HG03469 (cell line): ENCODE measurements at regions not wholly inside any gene's neighbourhood (a gene's known extent, or its start where the extent isn't known, plus 50 kb on each side); places are given as distances from the start of the nearest gene placed in this dataset.
"Not testable (repeated sequence)": the region's sequence is repeated elsewhere in the genome, so short reads cannot be mapped to it uniquely, and the experiment has no call there.

ENCODE experiments used
- ATAC-seq: cut with Tn5 transposase; IDR thresholded peaks from one replicate; pipeline ENCODE4 v1.9.1; 2021; ENCODE audit warnings: mild to moderate bottlenecking, moderate library complexity, moderate number of reproducible peaks; ENCODE audit not compliant: unreplicated experiment

DNA sequence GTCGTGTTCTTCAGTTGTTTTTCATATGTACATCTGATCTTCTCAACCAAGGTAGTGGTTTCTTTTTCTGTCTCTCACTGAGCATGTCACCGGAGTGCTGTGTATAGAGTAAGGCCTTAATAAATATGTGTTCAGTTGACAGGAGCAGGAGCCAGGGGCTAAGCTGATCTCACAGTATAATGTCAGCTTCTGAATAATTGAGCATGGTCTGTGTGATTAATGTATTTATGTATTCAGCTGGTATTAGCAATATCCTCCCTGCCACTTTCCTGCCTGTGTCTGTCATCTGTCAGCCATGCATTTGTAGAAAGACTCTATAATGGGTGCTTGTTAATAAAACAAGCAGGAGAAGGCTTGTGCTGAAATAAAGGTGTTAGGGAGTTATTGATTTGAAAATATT lies 198.9 kb downstream of the ADCYAP1 start:
- ATAC-seq = no peak

DNA sequence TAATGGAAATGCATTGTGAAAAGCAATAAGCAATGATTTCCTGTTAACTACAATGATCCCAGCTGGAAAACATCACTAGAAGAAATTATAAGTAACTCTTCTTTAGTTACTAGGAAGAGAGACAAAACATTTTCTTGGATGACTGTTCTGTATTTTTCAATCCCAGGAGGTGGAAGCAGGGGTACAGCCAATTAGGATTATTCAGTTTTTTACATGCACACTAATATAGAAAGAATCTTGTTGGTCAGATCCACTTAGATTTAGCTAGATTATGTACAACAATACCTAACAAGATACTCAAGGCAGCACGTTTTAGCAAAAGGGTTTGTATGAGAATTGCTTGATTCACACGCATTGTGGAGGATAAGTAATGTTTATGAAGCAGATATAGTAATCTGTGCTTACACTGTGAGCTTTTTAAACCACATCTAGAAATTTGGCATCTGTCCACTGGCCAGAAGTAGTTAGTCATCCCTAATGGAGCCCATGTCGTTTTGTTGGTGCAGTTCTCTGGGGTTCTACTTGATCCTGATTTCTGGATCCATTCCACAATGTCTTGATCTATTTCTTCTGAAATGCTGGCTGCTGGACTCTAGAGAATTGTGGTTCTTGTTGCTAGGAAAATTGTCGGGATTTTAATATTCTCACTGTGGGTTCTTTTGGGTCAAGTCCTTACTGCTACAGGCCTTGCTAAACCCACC lies 199.7 kb downstream of the ADCYAP1 start:
- ATAC-seq = no peak

DNA sequence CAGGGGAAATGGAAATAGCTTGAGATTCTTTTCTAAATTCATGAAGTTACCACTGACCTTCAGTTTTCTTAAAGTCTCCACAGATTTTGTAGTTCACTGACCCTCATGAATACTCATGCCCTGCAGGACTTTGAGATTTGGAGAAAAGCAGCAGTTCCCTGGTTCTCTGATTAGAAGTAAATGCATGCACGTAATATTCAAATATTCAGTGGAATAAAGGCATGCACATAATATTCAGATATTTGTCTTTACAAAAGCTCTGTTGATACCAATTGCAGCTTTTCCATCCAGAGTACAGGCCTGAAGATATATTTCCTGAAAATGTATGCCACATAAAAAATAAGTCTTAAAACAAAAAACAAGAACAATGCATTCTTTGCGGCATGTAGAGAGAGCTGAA lies 219.8 kb downstream of the ADCYAP1 start:
- ATAC-seq = no peak

DNA sequence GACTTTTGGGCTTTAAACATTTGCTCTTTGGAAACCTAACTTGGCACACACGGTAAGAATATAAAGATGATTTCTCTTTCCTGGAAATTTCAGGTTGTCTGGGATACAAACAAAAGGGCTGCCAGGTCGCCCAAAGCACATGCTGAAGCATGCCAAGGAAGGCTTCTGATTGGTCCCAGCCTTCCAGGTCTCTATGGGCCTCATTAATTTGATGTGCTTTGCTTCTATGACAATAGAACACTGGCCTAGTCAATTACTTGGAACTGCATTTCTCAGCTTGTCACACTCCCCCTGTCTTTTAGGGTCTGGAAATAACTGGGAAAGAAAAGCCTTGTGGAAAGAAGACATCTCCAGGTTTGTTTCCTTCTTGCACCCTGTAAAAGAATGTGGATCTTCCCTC lies 228.9 kb downstream of the ADCYAP1 start:
- ATAC-seq = no peak

DNA sequence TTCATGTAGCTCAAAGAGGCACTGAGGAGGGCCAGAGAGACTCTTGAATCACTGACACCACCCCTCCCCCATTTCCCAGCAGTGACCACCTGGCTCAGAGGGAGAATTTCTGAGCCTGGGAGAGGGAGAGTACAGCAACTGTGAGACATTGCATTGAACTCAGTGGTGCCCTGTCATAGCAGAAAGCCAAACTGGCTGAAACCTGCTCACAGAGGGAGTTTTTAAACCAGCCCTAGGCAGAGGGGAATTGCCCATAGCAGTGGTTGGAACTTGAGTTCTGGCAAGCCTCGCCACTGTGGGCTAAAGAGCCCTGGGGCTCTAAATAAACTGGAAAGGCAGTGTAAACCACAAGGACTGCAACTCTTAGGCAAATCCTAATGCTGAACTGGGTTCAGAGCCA lies 243.1 kb downstream of the ADCYAP1 start:
- ATAC-seq = no peak

DNA sequence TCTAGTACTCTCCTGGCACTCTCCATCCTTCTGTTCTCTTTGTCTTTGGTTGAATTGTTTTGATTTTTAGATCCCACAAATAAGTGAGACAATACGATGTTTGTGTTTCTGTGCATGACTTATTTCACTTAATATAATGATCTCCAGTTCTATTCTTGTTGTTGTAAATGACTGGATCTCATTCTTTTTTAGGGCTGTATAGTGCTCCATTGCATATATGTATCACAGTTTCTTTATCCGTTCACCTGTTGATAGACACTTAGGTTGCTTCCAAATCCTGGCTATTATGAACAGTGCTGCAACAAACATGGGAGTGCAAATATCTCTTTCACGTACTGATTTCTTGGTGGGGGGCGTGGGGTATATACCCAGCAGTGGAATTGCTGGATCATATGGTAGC lies 245.0 kb downstream of the ADCYAP1 start:
- no peak for ATAC-seq

DNA sequence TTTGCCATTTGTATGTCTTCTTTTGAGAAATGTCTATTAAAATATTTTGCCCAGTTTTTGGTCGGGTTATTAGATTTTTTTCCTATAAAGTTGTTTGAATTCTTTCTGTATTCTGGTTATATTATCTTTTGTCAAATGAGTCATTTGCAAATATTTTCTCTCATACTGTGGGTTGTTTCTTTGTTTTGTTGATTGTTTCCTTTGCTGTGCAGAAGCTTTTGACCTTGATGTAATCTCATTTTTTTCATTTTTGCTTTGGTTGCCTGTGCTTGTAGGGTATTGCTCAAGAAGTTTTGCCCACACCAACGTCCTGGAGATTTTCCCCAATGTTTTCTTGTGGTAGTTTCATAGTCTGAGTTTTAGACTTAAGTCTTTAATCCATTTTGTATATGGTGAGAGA lies 245.7 kb downstream of the ADCYAP1 start:
- ATAC-seq = no peak

DNA sequence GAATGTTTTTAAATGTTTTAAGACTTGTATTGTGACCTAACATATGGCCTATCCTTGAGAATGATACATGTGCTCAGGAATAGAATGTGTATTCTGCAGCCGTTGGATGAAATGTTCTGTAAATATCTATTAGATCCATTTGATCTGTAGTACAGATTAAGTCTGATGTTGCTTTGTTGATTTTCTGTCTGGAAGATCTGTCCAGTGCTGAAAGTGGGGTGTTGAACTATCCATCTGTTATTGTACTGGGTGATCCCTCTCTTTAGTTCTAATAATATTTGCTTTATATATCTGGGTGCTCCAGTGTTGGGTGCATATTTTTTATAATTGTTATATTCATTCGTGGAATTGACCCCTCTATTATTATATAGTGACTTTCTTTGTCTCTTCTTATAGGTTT lies 248.3 kb downstream of the ADCYAP1 start:
- not testable (repeated sequence) for ATAC-seq

DNA sequence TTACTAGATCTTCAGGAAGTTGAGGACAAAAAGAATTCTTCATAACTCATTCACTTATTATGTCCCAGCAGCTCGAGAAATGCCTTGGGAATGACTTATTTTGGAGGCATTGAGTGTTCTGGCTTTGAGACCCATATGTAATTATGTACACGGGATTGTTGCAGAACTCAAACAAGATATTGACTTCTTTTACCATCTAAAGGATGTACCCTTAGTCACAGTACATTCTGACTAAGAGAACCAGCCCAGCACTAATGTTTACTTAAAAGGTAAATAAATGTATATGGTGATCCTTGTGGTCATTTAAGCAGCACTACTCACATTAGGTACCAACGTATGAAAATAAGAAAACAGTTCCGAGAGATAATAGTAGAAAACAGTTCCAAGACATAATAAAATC lies 268.9 kb downstream of the ADCYAP1 start:
- no peak for ATAC-seq

DNA sequence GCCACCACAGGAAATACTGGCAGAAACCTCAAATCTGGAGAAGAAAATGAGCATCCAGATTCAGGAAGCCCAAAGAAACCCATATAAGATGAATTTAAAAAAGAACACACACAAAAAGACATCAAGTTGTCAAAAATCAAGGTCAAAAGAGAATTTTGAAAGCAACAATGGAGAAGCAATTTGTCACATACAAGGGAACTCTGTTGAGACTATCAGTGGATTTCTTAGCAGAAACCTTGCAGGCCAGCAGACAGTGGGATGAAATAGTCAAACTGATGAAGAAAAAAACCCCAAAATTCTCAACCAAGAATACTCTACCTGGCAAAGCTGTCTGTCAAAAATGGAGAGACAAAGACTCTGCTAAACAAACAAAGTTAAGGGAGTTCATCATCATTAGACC lies 272.6 kb downstream of the ADCYAP1 start:
- ATAC-seq = no peak

DNA sequence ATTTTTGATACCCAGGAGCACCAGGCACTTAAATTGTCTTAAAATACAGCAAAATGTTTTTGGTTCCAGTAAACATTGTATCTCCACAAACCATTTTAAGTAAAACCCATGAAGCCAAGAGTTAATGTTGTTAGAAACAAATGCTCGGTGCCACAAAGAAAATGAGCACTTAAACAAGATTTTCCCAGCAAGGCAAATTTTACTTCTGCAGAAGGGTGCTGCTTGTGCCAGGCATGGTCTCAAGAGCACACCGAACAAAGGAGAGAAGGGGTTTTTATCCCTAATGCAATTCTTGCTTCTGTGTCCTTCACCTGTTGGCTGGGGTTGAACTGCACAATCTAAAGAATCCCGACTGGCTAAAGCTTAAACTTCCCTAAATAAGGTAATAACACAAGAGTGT lies 286.7 kb downstream of the ADCYAP1 start:
- no peak for ATAC-seq

DNA sequence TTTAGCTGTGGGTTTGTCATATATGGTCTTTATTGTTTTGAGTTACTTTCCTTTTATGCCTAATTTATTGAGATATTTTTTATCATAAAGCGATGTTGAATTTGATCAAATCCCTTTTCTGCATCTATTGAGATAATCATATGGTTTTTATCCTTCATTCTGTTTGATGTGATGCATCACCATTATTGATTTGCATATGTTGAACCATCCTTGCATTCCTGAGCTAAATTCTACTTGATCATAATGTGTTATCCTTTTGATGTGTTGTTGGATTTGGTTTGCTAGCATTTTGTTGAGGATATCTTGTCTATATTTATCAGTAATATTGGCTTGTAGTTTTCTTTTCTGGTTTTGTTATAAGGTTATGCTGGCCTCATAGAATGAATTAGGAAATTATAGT lies 308.5 kb downstream of the ADCYAP1 start:
- no peak for ATAC-seq

DNA sequence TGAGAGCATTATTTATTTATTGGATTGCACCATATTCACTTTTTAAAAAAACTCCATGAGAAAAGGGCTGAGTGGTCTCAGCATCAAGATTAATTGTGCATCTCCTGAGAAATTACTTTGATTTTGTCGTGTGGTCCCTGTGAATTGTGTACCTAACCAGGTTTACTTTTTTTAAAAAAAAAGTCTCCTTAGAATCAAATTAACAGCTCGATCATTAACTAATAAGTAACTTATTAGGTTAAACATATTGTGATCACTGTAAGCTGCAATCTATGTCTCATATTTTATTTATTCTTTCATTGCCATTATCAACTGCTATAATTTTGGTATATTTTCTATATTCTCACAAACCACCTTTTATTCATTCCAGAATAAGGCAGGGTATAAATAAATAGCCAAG lies 318.2 kb downstream of the ADCYAP1 start:
- ATAC-seq = no peak

DNA sequence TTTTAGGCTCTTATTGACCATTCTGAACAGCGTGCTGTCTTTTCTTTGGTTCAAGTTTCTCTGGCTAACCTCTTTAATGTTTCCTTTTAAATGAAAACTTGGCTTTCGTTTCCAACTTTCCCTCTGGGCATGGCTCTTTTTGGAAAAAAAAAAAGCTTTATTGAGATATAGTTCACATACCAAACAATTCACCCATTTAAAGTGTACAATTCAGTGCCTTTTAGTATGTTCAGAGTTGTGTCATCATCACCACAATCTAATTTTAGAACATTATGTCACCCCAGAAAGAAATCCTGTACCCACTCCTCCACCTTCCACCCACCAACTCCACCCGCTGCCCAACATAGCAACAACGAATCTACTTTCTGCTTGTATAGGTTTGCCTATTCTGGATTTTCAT lies 322.4 kb downstream of the ADCYAP1 start:
- ATAC-seq = no peak

DNA sequence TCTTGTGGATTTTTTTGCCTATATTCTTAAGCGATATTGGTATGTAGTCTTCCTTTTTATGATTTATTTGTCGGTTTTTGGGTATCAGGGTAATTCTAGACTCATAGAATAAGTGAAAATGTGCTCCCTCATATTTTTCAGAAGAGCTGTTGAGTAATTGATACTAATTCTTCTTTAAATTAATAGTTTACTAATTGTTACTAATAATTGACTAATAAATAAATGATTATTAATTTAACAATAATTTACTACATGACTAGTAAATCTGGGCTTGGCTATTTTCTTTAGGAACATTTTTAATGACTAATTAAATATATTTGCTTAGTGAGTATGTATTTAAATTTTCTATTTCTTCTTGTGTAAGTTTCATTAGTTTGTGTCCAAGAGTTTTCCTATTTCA lies 325.0 kb downstream of the ADCYAP1 start:
- no peak for ATAC-seq

DNA sequence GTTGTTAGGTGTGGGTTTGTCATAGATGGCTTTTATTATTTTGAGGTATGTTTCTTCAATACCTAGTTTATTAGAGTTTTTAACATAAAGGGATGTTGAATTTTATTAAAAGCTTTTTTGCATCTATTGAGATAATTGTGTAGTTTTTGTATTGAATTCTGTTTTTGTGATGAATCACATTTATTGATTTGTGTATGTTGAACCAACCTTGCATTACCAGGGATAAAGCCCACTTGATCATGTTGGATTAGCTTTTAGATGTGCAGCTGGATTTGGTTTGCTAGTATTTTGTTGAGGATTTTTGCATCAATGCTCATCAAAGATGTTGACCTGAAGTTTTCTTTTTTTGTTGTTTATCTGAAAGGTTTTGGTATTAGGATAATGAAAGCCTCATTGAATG lies 328.2 kb downstream of the ADCYAP1 start:
- ATAC-seq = no peak

DNA sequence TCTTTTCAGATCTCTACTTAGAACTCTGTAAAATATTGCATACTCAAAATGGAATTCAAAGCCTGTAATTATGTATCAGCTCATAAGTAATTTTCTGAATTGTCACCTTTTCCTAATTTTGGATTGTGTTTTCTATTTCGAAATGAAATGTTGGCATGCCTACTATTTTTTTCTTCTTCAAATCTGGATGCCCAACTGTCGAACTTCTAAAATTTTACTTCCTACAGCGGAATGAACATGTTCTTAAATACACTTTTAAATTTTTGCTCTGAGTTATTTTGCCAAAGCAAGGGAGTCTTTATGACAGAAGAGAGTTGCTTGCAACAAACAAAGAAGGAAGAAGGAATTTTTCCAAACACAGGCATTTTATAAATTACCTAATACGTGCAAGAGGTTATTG lies 336.0 kb downstream of the ADCYAP1 start:
- ATAC-seq = no peak

DNA sequence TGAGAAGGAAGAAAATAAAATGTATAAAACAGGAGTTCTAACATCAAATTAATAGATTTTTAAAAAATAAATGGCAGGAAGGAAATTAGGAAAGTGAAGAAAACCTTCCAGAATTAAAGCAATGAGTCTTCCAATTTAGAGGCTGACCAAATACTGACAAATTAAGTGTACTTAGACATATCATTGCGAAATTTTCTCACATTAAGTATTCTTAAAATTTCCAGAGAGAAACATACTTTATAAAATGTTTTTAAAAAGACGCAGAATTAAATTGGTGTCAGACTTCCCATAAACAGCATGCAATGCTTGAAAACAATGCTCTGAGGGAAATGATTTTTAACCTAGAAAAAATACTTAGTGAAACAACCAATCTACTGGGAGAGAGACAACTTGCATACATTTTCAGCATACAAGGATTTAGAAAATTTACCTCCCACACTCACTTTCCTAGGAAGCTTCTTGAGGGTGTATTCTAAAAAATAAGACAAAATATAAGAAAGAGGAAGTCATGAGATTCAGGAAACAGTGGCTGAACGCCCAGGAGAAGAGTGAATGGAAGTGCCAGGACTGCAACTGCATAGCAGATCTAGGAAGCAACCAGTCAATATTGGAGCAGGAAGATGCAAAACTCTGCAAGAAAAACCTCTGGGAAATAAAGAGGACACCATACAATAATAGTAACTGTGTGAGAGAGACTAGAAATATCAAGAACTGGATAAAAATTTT lies 339.9 kb downstream of the ADCYAP1 start:
- no peak for ATAC-seq

DNA sequence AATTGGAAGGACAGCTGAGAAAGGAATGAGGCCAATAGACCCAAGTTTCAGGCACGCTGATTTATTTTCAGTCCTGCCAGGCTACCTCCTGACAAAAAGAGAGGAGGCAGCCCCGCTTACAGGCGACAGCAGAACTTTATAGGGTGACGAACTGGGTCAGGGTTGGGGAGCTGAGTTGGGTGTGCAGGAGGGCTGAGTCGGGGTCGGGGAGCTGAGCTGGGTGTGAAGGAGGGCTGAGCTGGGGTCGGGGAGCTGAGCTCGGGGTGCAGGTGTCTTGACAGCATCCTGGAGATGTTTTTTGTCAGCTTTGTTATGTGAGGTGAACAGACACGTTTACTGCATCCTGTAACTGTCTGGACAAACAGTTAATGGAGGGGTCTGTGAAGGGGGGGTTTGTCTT lies 342.2 kb downstream of the ADCYAP1 start:
- ATAC-seq = no peak

DNA sequence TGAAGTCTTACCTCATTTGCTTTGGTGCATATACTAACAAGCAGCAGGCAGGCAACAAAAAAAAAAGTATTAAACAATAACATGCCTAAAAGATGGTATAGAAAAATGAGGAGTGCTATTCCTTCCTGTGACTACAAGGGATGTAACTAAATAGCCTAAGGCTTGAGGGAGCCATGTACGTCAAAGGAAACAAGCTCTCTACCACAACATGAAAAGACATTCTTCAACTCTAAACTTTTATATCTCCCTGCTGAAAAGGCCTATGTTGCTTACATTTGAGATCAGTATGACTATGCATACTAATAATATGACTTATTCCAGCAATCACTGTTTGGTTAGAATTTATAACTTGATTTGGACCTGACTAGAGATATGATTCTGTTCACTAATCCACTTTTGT lies 347.9 kb downstream of the ADCYAP1 start:
- no peak for ATAC-seq

DNA sequence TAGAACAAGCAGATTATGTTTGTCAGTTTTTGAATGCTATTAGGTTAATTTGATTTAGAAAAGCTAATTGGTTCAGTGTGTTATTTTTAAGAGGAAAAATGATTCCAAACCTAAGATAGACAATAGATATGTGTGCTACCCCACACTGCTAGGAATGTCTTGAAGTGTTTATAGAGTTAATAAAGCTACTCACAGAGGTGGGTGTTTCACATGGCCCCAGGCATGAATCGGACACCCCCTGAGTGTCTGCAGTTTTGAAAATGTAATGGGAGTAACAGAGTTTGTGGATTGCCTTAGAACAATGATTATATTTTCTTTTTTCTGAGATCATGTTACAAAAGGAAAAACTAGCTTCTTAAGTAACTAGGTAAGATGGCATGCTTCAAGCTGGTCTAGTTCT lies 348.3 kb downstream of the ADCYAP1 start:
- no peak for ATAC-seq

DNA sequence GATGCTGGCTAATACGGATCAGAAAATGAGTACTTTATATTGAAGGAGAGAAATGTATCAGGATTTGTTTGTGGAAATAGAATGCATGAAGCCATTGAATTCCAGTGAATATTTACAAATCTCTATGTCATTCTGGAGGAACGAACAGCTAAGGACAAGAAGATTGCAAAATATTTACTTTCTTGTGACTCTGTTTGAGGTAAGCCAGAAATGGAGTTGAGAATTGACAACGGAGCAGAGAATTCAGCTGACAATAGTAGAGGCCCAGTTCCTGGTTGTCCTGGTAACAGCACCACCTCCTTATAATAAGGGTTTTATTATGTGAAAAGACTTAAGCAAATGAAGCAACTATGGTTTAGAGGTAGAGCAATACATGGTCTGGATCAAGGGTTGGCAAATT lies 349.2 kb downstream of the ADCYAP1 start:
- ATAC-seq = no peak

DNA sequence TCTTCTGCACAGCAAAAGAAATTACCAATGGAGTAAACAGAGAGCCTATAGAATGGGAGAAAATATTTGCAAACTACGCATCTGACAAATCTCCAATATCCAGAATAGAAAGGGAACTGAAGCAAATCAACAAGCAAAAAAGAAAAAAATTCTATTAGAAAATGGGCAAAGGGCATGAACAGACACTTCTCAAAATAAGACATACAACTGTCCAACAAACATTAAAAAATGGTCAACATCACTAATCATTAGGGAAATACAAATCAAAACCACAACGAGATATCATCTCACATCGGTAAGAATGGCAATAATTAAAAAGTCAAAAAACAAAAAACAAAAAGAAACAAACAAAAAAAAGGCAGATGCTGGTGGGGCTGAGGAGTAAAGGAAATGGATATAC lies 356.4 kb downstream of the ADCYAP1 start:
- no peak for ATAC-seq
